B cell (primary cell): ENCODE measurements at regions not wholly inside any gene's neighbourhood (a gene's known extent, or its start where the extent isn't known, plus 50 kb on each side); places are given as distances from the start of the nearest gene placed in this dataset.

ENCODE experiments used
- ATAC-seq: fragments of 200-7000 bp; cut with Tn5 transposase; one replicate; pipeline ENCODE4 v1.10.0; 2021; ENCODE audit warnings: low read depth, mild to moderate bottlenecking, moderate number of reproducible peaks, moderate library complexity
- CTCF ChIA-PET: fragments of 350-600 bp; sonication (Branson Sonifier 250); formaldehyde crosslinking; loops from one replicate; lab custom pipeline; 2021; ENCODE audit warnings: antibody characterized with exemption, inconsistent platforms; lab: Charles Lee
- POLR2A ChIA-PET: fragments of 350-600 bp; sonication (Branson Sonifier 250); formaldehyde crosslinking; loops from one replicate; lab custom pipeline; 2021; ENCODE audit warnings: antibody characterized with exemption; lab: Charles Lee
- DNase-seq: peaks from one replicate; pipeline ENCODE4 v3.0.0; 2013
- H2AFZ ChIP-seq: 2 replicates; pipeline ENCODE4 v1.6.1; 2012; ENCODE audit warnings: mild to moderate bottlenecking, low read depth, low read length; ENCODE audit not compliant: insufficient read depth, poor library complexity, severe bottlenecking
- H3K27ac ChIP-seq, 2 donors: 1 replicate in 1 of 2; 2 replicates in 1 of 2; pipeline ENCODE4 v1.5.1; 2012 to 2013; ENCODE audit warnings: low read length in 2 of 2, mild to moderate bottlenecking in 2 of 2, moderate library complexity in 1 of 2
- H3K27me3 ChIP-seq, 4 experiments: fragments of 200-600 bp in 1 of 4; sonication (generic) in 1 of 4; replicated peaks in 1 of 4; 1 replicate in 2 of 4; 2 replicates in 2 of 4; pipeline versions ENCODE4 v1.6.1 to v1.7.0; 2013 to 2016; ENCODE audit warnings: low read length in 3 of 4, mild to moderate bottlenecking in 2 of 4, mixed read lengths in 1 of 4, moderate library complexity in 1 of 4; ENCODE audit not compliant: insufficient read depth in 4 of 4, control insufficient read depth in 3 of 4; ENCODE audit errors: control extremely low read depth in 1 of 4
- H3K36me3 ChIP-seq, 2 experiments: replicated peaks in 1 of 2; 1 replicate in 1 of 2; 2 replicates in 1 of 2; pipeline versions ENCODE4 v1.6.1 to v1.7.1; 2013; ENCODE audit warnings: low read length in 1 of 2; ENCODE audit not compliant: insufficient read depth in 2 of 2, control insufficient read depth in 1 of 2; ENCODE audit errors: control extremely low read depth in 1 of 2, extremely low read depth in 1 of 2
- H3K4me1 ChIP-seq, 2 donors: fragments of 200-600 bp in 1 of 2; sonication (generic) in 1 of 2; 1 replicate in 1 of 2; 2 replicates in 1 of 2; pipeline versions ENCODE4 v1.5.1 to v1.6.1; 2013 to 2017; ENCODE audit warnings: low read length in 2 of 2; ENCODE audit not compliant: control insufficient read depth in 2 of 2, insufficient read depth in 2 of 2
- H3K4me2 ChIP-seq: replicated peaks from 2 replicates; pipeline ENCODE3; 2012; ENCODE audit warnings: mild to moderate bottlenecking, low read depth, low read length; ENCODE audit not compliant: poor library complexity, severe bottlenecking
- H3K4me3 ChIP-seq, 5 experiments: fragments of 200-600 bp in 1 of 5; sonication (generic) in 1 of 5; 1 replicate in 3 of 5; 2 replicates in 2 of 5; pipeline versions ENCODE4 v1.5.1 to v1.7.0; 2011 to 2016; ENCODE audit warnings: low read length in 4 of 5, mild to moderate bottlenecking in 4 of 5, low read depth in 2 of 5, control low read depth in 1 of 5, moderate library complexity in 1 of 5; ENCODE audit not compliant: insufficient read depth in 1 of 5; ENCODE audit errors: control extremely low read depth in 1 of 5, extremely low read depth in 1 of 5
- H3K79me2 ChIP-seq: fragments of 200-600 bp; sonication (generic); one replicate; pipeline ENCODE4 v1.6.0; 2016; ENCODE audit warnings: low read length; ENCODE audit not compliant: control insufficient read depth, insufficient read depth
- H3K9ac ChIP-seq: fragments of 200-600 bp; sonication (generic); 2 replicates; pipeline ENCODE4 v1.6.1; 2017; ENCODE audit warnings: mild to moderate bottlenecking, low read length, moderate library complexity
- H3K9me3 ChIP-seq, 3 donors: one replicate each; pipeline versions ENCODE4 v1.6.1 to v1.7.1; 2013; ENCODE audit warnings: low read length in 2 of 3; ENCODE audit not compliant: control insufficient read depth in 2 of 3, insufficient read depth in 1 of 3; ENCODE audit errors: control extremely low read depth in 1 of 3
- H4K20me1 ChIP-seq: 2 replicates; pipeline ENCODE4 v1.6.0; 2012; ENCODE audit warnings: mild to moderate bottlenecking, low read length; ENCODE audit not compliant: insufficient read depth, control insufficient read depth, poor library complexity, severe bottlenecking
- H3K27ac Mint-ChIP-seq: one replicate; pipeline ENCODE4 v1.8.0; 2021; ENCODE audit warnings: mixed read lengths
- H3K27me3 Mint-ChIP-seq: one replicate; pipeline ENCODE4 v1.8.0; 2021; ENCODE audit warnings: mixed read lengths
- H3K4me1 Mint-ChIP-seq: one replicate; pipeline ENCODE4 v1.8.0; 2021; ENCODE audit warnings: mixed read lengths
- H3K4me3 Mint-ChIP-seq: one replicate; pipeline ENCODE4 v1.8.0; 2021; ENCODE audit warnings: mixed read lengths
- H3K9me3 Mint-ChIP-seq: one replicate; pipeline ENCODE4 v1.8.0; 2022; ENCODE audit warnings: mixed read lengths; ENCODE audit not compliant: insufficient read depth
- CTCF ChIP-seq: fragments of 200-600 bp; IDR thresholded peaks from one replicate; pipeline ENCODE4 v1.8.0; 2022; ENCODE audit warnings: antibody characterized with exemption, mild to moderate bottlenecking
- EZH2 ChIP-seq: IDR thresholded peaks from 2 replicates; pipeline ENCODE4 v1.6.1; 2012; ENCODE audit warnings: borderline replicate concordance, low read depth, mild to moderate bottlenecking, moderate library complexity, low read length; ENCODE audit not compliant: insufficient read depth, poor library complexity, severe bottlenecking
- WGBS: methylation state at CpG from one replicate; pipeline ENCODE4 v1.1.5; 2013; ENCODE audit warnings: missing lambda C conversion rate; ENCODE audit not compliant: insufficient coverage; 5-methylcytosine and 5-hydroxymethylcytosine counted together
- intact Hi-C: fragments of 100-400 bp; cut with micrococcal nuclease; formaldehyde crosslinking; loops from one replicate; pipeline ENCODE4 v1.10.0; 2022

- Mint-ChIP-seq H3K9me3 (no peaks in the 10 kb centered on the region), H3K27ac (no peak overlapping the region), H3K4me1 (no peaks in the 10 kb centered on the region), H3K27me3 (no peaks in the 10 kb centered on the region), H3K4me3 (no peak overlapping the region)
- H2AFZ ChIP-seq = no peak overlapping the region
- TF ChIP-seq EZH2 = no peak
- H3K79me2 ChIP-seq = no peaks in the 10 kb centered on the region
- WGBS = 73% methylated on average over 1 of the region's 4 CpGs
- intact Hi-C loops = no loop called here
- no peak overlapping the region for H3K27ac ChIP-seq
- no peaks in the 10 kb centered on the region for H3K9me3 ChIP-seq
- H3K27me3 ChIP-seq = no peaks in the 10 kb centered on the region
- H3K4me2 ChIP-seq = no peak overlapping the region
- CTCF ChIA-PET = no interaction called here
- no peak overlapping the region for H3K9ac ChIP-seq
- H3K4me1 ChIP-seq = no peaks in the 10 kb centered on the region
- no peaks in the 10 kb centered on the region for H4K20me1 ChIP-seq
- DNase-seq (no peak), ATAC-seq (no peak)
- no peak overlapping the region for H3K4me3 ChIP-seq
- POLR2A ChIA-PET = no interaction called here
- H3K36me3 ChIP-seq = no peaks in the 10 kb centered on the region
These were observed 200.9 kb upstream of the PAPPA start for GRCh38 chr9:115952430-115953292.

GRCh38 chr9:115956371-115956770 is 197.2 kb upstream of the PAPPA start:
- Histone ChIP-seq H3K9me3 (no peaks in the 10 kb centered on the region), H3K4me1 (no peaks in the 10 kb centered on the region), H3K27ac (no peak overlapping the region), H3K27me3 (no peaks in the 10 kb centered on the region), H2AFZ (no peak overlapping the region), H3K36me3 (no peaks in the 10 kb centered on the region), H3K9ac (no peak overlapping the region), H3K4me2 (no peak overlapping the region), H3K79me2 (no peaks in the 10 kb centered on the region), H3K4me3 (no peak overlapping the region), H4K20me1 (no peaks in the 10 kb centered on the region)
- intact Hi-C loops = no loop called here
- Mint-ChIP-seq H3K4me3 (no peak overlapping the region), H3K27ac (no peak overlapping the region), H3K4me1 (no peaks in the 10 kb centered on the region), H3K9me3 (peaks cover 2% of the 10 kb centered on the region), H3K27me3 (no peaks in the 10 kb centered on the region)
- ATAC-seq (no peak), DNase-seq (no peak)
- TF ChIP-seq EZH2 = no peak
- no peak for TF ChIP-seq CTCF
- ChIA-PET CTCF (no interaction called here), POLR2A (no interaction called here)
- WGBS = 88% methylated on average over 1 of the region's 3 CpGs
